ENCODE measurements at regions not wholly inside any gene's neighbourhood (a gene's known extent, or its start where the extent isn't known, plus 50 kb on each side); places are given as distances from the start of the nearest gene placed in this dataset.

DNA sequence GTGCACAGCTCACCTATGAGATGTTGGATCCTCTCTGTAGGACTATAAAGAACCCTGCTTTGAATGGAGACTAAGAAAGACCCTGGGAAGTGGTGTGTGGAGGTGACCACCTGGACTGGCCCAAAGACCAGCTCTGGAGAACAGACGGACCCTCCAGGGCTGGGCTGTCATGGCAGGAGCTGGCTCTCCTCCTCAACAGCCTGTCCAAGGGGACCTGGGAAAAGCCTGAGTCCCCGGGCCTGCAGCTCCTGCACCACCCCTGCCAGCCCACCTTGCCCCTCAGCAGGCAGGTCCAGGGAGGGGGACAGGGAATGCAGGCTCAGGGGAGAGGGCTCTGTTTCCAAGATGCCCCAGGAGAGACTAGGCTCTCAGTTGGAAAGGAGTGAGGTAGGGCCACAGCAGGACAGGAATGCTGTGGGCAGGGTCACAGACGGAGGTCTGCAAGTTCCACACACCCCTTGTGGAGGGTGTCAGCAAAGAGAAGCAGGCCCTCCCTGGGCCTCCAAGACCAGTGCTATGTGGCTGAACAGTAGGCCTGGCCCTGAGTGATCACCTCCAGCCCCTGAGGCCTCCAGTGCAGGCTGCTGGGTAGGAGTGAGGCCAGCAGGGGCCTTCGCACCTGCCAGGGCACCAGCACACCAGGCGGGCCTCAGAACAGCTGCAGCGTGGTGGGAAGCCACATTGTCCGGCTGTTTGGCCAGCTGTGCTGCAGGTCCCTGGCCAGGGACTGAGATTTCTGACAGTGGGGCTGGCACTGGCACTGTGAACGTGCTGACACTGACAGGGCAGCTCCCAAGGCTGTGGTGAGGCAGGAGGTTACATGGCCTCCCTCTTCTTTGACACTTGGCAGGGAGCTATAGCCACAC is 86.4 kb upstream of the OTOS start:
- TF ChIP-seq, protein P1, sequence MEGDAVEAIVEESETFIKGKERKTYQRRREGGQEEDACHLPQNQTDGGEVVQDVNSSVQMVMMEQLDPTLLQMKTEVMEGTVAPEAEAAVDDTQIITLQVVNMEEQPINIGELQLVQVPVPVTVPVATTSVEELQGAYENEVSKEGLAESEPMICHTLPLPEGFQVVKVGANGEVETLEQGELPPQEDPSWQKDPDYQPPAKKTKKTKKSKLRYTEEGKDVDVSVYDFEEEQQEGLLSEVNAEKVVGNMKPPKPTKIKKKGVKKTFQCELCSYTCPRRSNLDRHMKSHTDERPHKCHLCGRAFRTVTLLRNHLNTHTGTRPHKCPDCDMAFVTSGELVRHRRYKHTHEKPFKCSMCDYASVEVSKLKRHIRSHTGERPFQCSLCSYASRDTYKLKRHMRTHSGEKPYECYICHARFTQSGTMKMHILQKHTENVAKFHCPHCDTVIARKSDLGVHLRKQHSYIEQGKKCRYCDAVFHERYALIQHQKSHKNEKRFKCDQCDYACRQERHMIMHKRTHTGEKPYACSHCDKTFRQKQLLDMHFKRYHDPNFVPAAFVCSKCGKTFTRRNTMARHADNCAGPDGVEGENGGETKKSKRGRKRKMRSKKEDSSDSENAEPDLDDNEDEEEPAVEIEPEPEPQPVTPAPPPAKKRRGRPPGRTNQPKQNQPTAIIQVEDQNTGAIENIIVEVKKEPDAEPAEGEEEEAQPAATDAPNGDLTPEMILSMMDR (IDR thresholded peaks at IDR 0.05; ENCODE audit: low read depth, low read length, missing control alignments) = no peak
- DNase-seq (ENCODE audit: low read depth) = no peak

DNA sequence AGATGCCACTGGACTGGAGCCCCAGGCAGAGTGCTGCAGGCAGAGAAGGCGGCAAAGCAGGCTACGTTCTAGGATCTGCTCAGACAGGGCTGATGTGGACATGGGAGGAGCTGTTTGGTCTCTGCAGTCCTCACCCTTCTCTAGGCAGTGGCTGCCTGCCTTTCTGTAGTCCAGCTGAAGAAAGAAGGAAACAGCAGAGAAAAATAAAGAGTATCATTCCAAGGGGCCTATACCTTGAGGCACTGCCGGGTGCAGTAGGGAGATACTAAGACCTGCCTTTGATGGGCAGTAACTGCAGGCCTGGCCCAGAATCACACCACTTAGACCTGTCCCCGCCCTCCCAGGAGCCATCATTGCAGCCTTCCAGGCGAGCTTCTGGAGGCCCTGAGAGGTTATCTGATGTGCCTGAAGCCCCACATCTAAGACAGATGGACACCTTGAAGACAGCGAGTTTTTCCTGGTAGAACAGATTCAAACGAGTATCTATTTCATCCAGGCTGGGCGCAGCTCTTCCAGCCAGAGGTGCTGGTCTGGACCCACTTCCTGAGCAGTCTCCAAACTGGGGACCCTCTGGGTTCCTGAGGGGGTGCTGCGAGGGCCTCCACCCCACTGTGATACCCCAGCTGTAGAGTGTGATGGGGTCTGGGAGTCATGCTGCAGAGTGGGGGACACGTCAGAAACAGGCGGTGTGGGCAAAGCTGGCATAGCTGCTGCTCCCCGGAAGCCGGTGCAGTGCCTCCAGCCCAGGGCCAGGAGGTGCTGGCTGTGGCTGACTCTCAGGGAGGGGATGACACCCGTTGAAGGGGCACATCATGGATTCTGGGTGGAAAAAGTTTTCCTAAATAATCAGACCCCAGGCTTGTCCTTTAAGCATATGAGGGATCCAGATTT is 87.3 kb upstream of the OTOS start:
- no peak overlapping the region for H3K4me3 ChIP-seq (ENCODE audit: low read depth, low read length)
- DNase-seq (ENCODE audit: low read depth) = no peak
- TF ChIP-seq, protein P1 (IDR thresholded peaks at IDR 0.05; ENCODE audit: low read depth, low read length, missing control alignments) = no peak

More for the DNA sequence above, 86.4 kb upstream of the OTOS start:
- H3K4me3 ChIP-seq (ENCODE audit: low read depth, low read length) = no peak overlapping the region

DNA sequence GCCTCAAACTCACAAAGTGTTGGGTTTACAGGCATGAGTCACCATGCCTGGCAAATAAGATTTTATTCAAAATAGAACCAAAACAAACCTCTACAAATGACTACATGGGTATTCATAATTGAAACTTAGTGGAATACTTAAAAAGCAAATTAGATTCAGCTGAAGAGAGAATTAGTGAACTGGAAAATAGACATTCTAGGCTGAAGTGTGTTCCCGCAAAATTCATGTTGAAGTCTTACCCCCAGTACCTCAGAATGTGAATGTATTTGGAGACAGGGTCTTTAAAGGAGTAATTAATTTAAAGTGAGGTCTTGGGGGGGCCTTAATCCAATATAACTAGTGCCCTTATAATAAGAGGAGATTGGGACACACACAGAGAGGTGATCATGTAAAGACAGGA is 88.5 kb upstream of the OTOS start:
- TF ChIP-seq, protein P1 (IDR thresholded peaks at IDR 0.05; ENCODE audit: low read depth, low read length, missing control alignments) = no peak
- DNase-seq (ENCODE audit: low read depth) = no peak
- H3K4me3 ChIP-seq (ENCODE audit: low read depth, low read length) = no peak overlapping the region

DNA sequence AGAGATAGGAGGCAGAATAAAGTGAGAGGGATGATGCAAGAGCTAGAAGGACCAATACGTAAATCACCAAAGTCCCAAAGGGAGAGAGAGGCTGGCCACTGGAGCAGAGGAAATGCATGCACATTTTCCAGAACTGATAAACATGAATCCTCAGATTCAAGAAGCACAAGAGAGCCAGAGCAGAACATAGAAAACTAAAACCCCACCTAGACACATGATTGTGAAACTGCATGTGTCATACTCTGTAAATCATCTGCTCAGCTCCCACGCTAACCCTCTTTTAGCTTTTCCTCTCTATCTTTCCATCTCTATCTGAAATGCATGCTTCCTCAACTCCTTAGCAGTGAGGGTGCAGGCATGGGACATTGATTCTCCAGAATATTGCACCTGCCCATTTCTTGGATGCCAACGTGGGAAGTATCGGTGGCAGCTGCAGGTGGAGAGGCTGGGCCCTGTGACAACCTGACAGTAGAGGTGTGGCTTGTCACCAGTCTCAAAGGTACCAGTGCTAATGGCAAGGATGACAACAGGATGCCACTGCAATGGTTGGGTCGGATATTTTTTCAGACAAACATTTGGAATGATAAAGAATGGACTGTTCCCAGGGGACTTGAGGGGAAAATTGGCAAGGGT is 89.3 kb upstream of the OTOS start:
- TF ChIP-seq, protein P1 (IDR thresholded peaks at IDR 0.05; ENCODE audit: low read depth, low read length, missing control alignments) = no peak
- H3K4me3 ChIP-seq (ENCODE audit: low read depth, low read length) = no peak overlapping the region
- no peak for DNase-seq (ENCODE audit: low read depth)

DNA sequence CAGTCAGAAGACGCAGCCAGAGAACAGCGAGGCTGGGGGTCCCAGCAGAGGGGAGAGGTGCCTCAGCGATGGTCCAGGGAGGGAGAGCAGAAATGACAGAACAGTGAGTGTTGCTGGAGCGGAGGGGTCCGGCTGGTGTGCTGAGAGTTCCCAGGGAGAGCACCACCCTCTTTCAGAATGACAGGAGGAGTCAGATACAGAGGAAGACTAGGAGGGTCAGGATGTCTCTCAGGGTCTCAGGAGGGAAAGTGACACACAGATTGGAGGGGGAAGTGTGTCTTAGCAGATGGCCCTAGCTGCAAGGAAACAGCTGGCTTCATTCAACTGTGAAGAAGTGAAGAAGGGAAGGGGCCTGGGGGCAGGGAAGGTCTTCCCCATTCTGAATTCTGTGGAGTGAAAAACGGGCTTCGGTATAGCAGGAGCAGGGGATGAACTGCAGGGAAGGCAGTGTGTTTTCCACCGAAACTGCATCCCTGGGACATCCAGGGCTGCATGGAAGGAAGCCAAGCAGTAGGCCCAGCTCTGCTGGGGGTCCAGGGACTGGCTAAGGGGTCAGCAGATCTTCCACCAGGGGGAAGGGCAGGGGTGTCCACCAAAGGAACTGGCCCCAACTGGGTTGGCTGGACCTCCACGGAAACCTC is 90.0 kb upstream of the OTOS start:
- TF ChIP-seq, protein P1 (IDR thresholded peaks at IDR 0.05; ENCODE audit: low read depth, low read length, missing control alignments) = no peak
- DNase-seq (ENCODE audit: low read depth) = no peak
- H3K4me3 ChIP-seq (ENCODE audit: low read depth, low read length) = no peak overlapping the region

DNA sequence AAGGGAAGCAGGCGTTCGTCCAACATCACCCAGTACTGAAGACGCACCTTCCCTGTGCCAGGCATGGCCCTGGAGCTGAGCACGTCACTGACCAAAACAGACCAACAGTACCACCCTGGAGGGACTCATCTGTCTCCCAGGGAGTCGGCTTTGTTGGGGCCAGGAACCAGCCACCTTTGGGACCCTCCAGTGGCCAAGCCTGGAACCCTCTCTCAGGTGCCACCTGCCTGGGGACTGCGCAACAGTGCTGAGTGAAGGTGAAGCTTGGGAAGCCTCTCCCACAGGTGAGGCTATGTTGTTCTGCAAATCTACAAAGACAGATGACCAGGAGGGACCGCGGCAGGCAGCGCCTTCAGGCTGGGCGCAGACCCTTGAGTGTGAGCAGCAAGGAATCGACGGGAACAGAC is 91.4 kb upstream of the OTOS start:
- no peak for DNase-seq (ENCODE audit: low read depth)
- TF ChIP-seq, protein P1 (IDR thresholded peaks at IDR 0.05; ENCODE audit: low read depth, low read length, missing control alignments) = no peak
- H3K4me3 ChIP-seq (ENCODE audit: low read depth, low read length) = no peak overlapping the region
